Head of caudate nucleus (tissue), 42 donors: ENCODE measurements at regions not wholly inside any gene's neighbourhood (a gene's known extent, or its start where the extent isn't known, plus 50 kb on each side); places are given as distances from the start of the nearest gene placed in this dataset.

Experiments used
- DNase-seq, 42 donors: peaks; one replicate each; pipeline versions ENCODE4 v3.0.0 to v3.0.0-alpha.2; 2020 to 2021; ENCODE audit warnings: mixed read lengths in 7 of 42
- intact Hi-C: fragments of 100-400 bp; cut with DNase I; formaldehyde crosslinking; loops from one replicate; pipeline ENCODE4 v1.15.0; 2022

- DNase-seq = no peak
- intact Hi-C loops = no loop called here
Observed at GRCh38 chr13:68490594-68490993, 1260.5 kb upstream of the PCDH9 start.

GRCh38 chr13:68481130-68481529 lies 1251.0 kb upstream of the PCDH9 start:
- intact Hi-C loops = no loop called here

GRCh38 chr13:68473834-68474326 lies 1243.7 kb upstream of the PCDH9 start:
- no peak for DNase-seq
- intact Hi-C loops = no loop called here

More at GRCh38 chr13:68481130-68481529, 1251.0 kb upstream of the PCDH9 start:
- no peak for DNase-seq

- no peak for DNase-seq
- intact Hi-C loops = no loop called here
Observed at GRCh38 chr13:68467160-68467559, 1237.0 kb upstream of the PCDH9 start.

GRCh38 chr13:68440874-68441273 lies 1210.7 kb upstream of the PCDH9 start:
- no peak for DNase-seq
- intact Hi-C loops = no loop called here

GRCh38 chr13:68439817-68440216 lies 1209.7 kb upstream of the PCDH9 start:
- no peak for DNase-seq
- intact Hi-C loops = no loop called here

- DNase-seq = no peak
- intact Hi-C loops = no loop called here
Observed at GRCh38 chr13:68428292-68428691, 1198.2 kb upstream of the PCDH9 start.

GRCh38 chr13:68417801-68418200 lies 1187.7 kb upstream of the PCDH9 start:
- no peak for DNase-seq
- intact Hi-C loops = no loop called here

- intact Hi-C loops = no loop called here
- DNase-seq = no peak
Observed at GRCh38 chr13:68410007-68410406, 1179.9 kb upstream of the PCDH9 start.

- intact Hi-C loops = no loop called here
- no peak for DNase-seq
Observed at GRCh38 chr13:68390987-68391386, 1160.9 kb upstream of the PCDH9 start.

- DNase-seq = no peak
- intact Hi-C loops = no loop called here
Observed at GRCh38 chr13:68386808-68387207, 1156.7 kb upstream of the PCDH9 start.

- DNase-seq = no peak
- intact Hi-C loops = no loop called here
Observed at GRCh38 chr13:68380041-68380973, 1150.2 kb upstream of the PCDH9 start.

GRCh38 chr13:68378294-68378693 lies 1148.2 kb upstream of the PCDH9 start:
- DNase-seq = no peak
- intact Hi-C loops = no loop called here

GRCh38 chr13:68375004-68375403 lies 1144.9 kb upstream of the PCDH9 start:
- intact Hi-C loops = no loop called here
- no peak for DNase-seq

GRCh38 chr13:68369739-68370138 lies 1139.6 kb upstream of the PCDH9 start:
- peak in 9 of 42 donors; percentile 2 to 45 (median 11) for DNase-seq
- intact Hi-C loops = no loop called here

- DNase-seq = no peak
Observed at GRCh38 chr13:68368922-68369321, 1138.8 kb upstream of the PCDH9 start.

GRCh38 chr13:68359105-68359504 lies 1129.0 kb upstream of the PCDH9 start:
- intact Hi-C loops = no loop called here
- no peak for DNase-seq

More at GRCh38 chr13:68368922-68369321, 1138.8 kb upstream of the PCDH9 start:
- intact Hi-C loops = no loop called here

- intact Hi-C loops = no loop called here
- no peak for DNase-seq
Observed at GRCh38 chr13:68358294-68358705, 1128.2 kb upstream of the PCDH9 start.

- intact Hi-C loops = no loop called here
Observed at GRCh38 chr13:68350554-68350953, 1120.4 kb upstream of the PCDH9 start.

GRCh38 chr13:68347220-68347619 lies 1117.1 kb upstream of the PCDH9 start:
- intact Hi-C loops = no loop called here
- DNase-seq = no peak

More at GRCh38 chr13:68350554-68350953, 1120.4 kb upstream of the PCDH9 start:
- no peak for DNase-seq
